ENCODE measurements at regions not wholly inside any gene's neighbourhood (a gene's known extent, or its start where the extent isn't known, plus 50 kb on each side); places are given as distances from the start of the nearest gene placed in this dataset.

DNA sequence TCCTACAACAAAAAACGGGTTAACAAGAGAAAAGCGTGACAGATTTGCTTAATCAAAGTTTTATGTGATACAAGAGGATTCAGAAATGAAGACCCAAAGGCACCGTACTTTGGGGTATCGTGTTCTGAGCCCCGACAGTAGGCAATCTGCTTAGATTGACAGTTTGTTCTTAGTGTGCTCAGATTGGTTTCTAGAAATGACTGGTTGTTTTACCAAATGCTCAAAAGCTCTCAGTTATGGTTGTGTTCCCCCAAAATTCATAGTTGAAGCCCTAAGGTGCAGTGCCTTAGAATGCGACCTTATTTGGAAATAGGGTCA is 102.7 kb downstream of the RASSF10 start:
- TF ChIP-seq, protein P1, sequence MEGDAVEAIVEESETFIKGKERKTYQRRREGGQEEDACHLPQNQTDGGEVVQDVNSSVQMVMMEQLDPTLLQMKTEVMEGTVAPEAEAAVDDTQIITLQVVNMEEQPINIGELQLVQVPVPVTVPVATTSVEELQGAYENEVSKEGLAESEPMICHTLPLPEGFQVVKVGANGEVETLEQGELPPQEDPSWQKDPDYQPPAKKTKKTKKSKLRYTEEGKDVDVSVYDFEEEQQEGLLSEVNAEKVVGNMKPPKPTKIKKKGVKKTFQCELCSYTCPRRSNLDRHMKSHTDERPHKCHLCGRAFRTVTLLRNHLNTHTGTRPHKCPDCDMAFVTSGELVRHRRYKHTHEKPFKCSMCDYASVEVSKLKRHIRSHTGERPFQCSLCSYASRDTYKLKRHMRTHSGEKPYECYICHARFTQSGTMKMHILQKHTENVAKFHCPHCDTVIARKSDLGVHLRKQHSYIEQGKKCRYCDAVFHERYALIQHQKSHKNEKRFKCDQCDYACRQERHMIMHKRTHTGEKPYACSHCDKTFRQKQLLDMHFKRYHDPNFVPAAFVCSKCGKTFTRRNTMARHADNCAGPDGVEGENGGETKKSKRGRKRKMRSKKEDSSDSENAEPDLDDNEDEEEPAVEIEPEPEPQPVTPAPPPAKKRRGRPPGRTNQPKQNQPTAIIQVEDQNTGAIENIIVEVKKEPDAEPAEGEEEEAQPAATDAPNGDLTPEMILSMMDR (IDR thresholded peaks at IDR 0.05; ENCODE audit: extremely low read depth in 1 of 2, insufficient read depth in 1 of 2, low read depth in 1 of 2, low read length in 2 of 2): no peak
- TF ChIP-seq POLR2A (IDR thresholded peaks at IDR 0.05; ENCODE audit: low read depth, low read length): no peak

Measured in endothelial cell of umbilical vein (primary cell).